Dermis microvascular lymphatic vessel endothelial cell (primary cell): ENCODE measurements at regions not wholly inside any gene's neighbourhood (a gene's known extent, or its start where the extent isn't known, plus 50 kb on each side); places are given as distances from the start of the nearest gene placed in this dataset.
"Not testable (repeated sequence)": the region's sequence is repeated elsewhere in the genome, so short reads cannot be mapped to it uniquely, and the experiment has no call there.

Experiments
- DNase-seq, 2 donors: peaks; one replicate each; pipeline versions ENCODE4 v3.0.0 to v3.0.0-alpha.2; 2010; ENCODE audit warnings: low read depth in 2 of 2

- DNase-seq: no peak
Measured at GRCh38 chr4:148654131-148654530, 211.9 kb upstream of the NR3C2 start.

GRCh38 chr4:148653681-148654080 is 211.5 kb upstream of the NR3C2 start:
- peak in 1 of 2 donors; percentile 39 for DNase-seq

- no peak for DNase-seq
Measured at GRCh38 chr4:148651991-148652390, 209.8 kb upstream of the NR3C2 start.

GRCh38 chr4:148649652-148650331 is 207.6 kb upstream of the NR3C2 start:
- no peak for DNase-seq

GRCh38 chr4:148643851-148644250 is 201.6 kb upstream of the NR3C2 start:
- DNase-seq: peak in 1 of 2 donors; percentile 10

- no peak for DNase-seq
Measured at GRCh38 chr4:148642907-148643306, 200.7 kb upstream of the NR3C2 start.

- not testable (repeated sequence) for DNase-seq
Measured at GRCh38 chr4:148638079-148638478, 195.9 kb upstream of the NR3C2 start.

- not testable (repeated sequence) for DNase-seq
Measured at GRCh38 chr4:148637453-148637852, 195.2 kb upstream of the NR3C2 start.

- DNase-seq: no peak
Measured at GRCh38 chr4:148634476-148634875, 192.3 kb upstream of the NR3C2 start.

GRCh38 chr4:148633720-148634119 is 191.5 kb upstream of the NR3C2 start:
- no peak for DNase-seq

- DNase-seq: no peak
Measured at GRCh38 chr4:148632476-148632875, 190.3 kb upstream of the NR3C2 start.

- no peak for DNase-seq
Measured at GRCh38 chr4:148630051-148630450, 187.8 kb upstream of the NR3C2 start.

- no peak for DNase-seq
Measured at GRCh38 chr4:148618856-148619255, 176.6 kb upstream of the NR3C2 start.

GRCh38 chr4:148608968-148609367 is 166.8 kb upstream of the NR3C2 start:
- DNase-seq: no peak

- not testable (repeated sequence) for DNase-seq
Measured at GRCh38 chr4:148598418-148599207, 156.4 kb upstream of the NR3C2 start.

GRCh38 chr4:148589182-148589581 is 147.0 kb upstream of the NR3C2 start:
- DNase-seq: no peak

GRCh38 chr4:148575577-148575976 is 133.4 kb upstream of the NR3C2 start:
- DNase-seq: no peak

- no peak for DNase-seq
Measured at GRCh38 chr4:148574911-148575310, 132.7 kb upstream of the NR3C2 start.

- DNase-seq: no peak
Measured at GRCh38 chr4:148574502-148574901, 132.3 kb upstream of the NR3C2 start.

- DNase-seq: no peak
Measured at GRCh38 chr4:148574066-148574465, 131.9 kb upstream of the NR3C2 start.

- DNase-seq: no peak
Measured at GRCh38 chr4:148573296-148573695, 131.1 kb upstream of the NR3C2 start.

GRCh38 chr4:148565801-148566200 is 123.6 kb upstream of the NR3C2 start:
- no peak for DNase-seq

- no peak for DNase-seq
Measured at GRCh38 chr4:148563684-148564083, 121.5 kb upstream of the NR3C2 start.
